WTC11 (cell line): ENCODE measurements at regions not wholly inside any gene's neighbourhood (a gene's known extent, or its start where the extent isn't known, plus 50 kb on each side); places are given as distances from the start of the nearest gene placed in this dataset.

Source experiments
- ATAC-seq: fragments of 200-7000 bp; cut with Tn5 transposase; 2 replicates; pipeline ENCODE4 v1.10.0; 2021; ENCODE audit warnings: mild to moderate bottlenecking, moderate library complexity
- CTCF ChIA-PET: fragments of 300-600 bp; sonication (Branson Sonifier 250); formaldehyde crosslinking; loops from one replicate; lab custom pipeline; 2021; ENCODE audit warnings: antibody characterized with exemption; lab: Charles Lee
- POLR2A ChIA-PET: fragments of 350-600 bp; sonication (Branson Sonifier 250); formaldehyde crosslinking; loops from one replicate; lab custom pipeline; 2021; ENCODE audit warnings: antibody characterized with exemption; lab: Charles Lee
- DNase-seq: peaks from one replicate; pipeline ENCODE4 v3.0.0; 2021; ENCODE audit warnings: low spot score
- H3K27ac Mint-ChIP-seq: 2 replicates; pipeline ENCODE4 v1.8.0; 2021; ENCODE audit warnings: mixed read lengths
- H3K27me3 Mint-ChIP-seq: 2 replicates; pipeline ENCODE4 v1.8.0; 2021; ENCODE audit warnings: low read depth, mild to moderate bottlenecking, moderate library complexity, mixed read lengths
- H3K36me3 Mint-ChIP-seq: 2 replicates; pipeline ENCODE4 v1.8.0; 2021; ENCODE audit warnings: mixed read lengths
- H3K4me1 Mint-ChIP-seq: 2 replicates; pipeline ENCODE4 v1.8.0; 2022; ENCODE audit warnings: mixed read lengths
- H3K4me3 Mint-ChIP-seq: 2 replicates; pipeline ENCODE4 v1.8.0; 2021; ENCODE audit warnings: mild to moderate bottlenecking, moderate library complexity, mixed read lengths
- H3K9me3 Mint-ChIP-seq: 2 replicates; pipeline ENCODE4 v1.8.0; 2021; ENCODE audit warnings: mixed read lengths
- CREB1 ChIP-seq: sonication (generic); formaldehyde crosslinking; IDR thresholded peaks from 2 replicates; pipeline ENCODE4 v1.8.0; 2023; ENCODE audit warnings: mild to moderate bottlenecking, missing genetic modification reagents
- FOXK1 ChIP-seq: sonication (generic); formaldehyde crosslinking; IDR thresholded peaks from 2 replicates; pipeline ENCODE4 v1.8.0; 2022; ENCODE audit warnings: mild to moderate bottlenecking, moderate library complexity, missing genetic modification reagents
- FOXP4 ChIP-seq: sonication (generic); formaldehyde crosslinking; IDR thresholded peaks from 2 replicates; pipeline ENCODE4 v1.8.0; 2022; ENCODE audit warnings: mild to moderate bottlenecking, missing genetic modification reagents
- NR1H2 ChIP-seq: sonication (generic); formaldehyde crosslinking; IDR thresholded peaks from 2 replicates; pipeline ENCODE4 v1.9.0; 2021; ENCODE audit warnings: mild to moderate bottlenecking, moderate library complexity, missing genetic modification reagents
- NR2C2 ChIP-seq: sonication (generic); formaldehyde crosslinking; IDR thresholded peaks from 2 replicates; pipeline ENCODE4 v1.8.0; 2022; ENCODE audit warnings: mild to moderate bottlenecking, missing genetic modification reagents
- PRRX2 ChIP-seq: fragments of 250-450 bp; sonication (Bioruptor Pico); IDR thresholded peaks from 2 replicates; pipeline ENCODE4 v1.8.0; 2021; ENCODE audit warnings: mild to moderate bottlenecking
- RELA ChIP-seq: sonication (generic); formaldehyde crosslinking; IDR thresholded peaks from 2 replicates; pipeline ENCODE4 v1.8.1; 2022; ENCODE audit warnings: missing genetic modification reagents, mild to moderate bottlenecking, borderline replicate concordance
- SOX15 ChIP-seq: fragments of 250-450 bp; sonication (Bioruptor Pico); IDR thresholded peaks from 2 replicates; pipeline ENCODE4 v1.9.0; 2021; ENCODE audit warnings: mild to moderate bottlenecking
- STAT6 ChIP-seq: sonication (generic); formaldehyde crosslinking; conservative IDR thresholded peaks from 2 replicates; pipeline ENCODE4 v1.8.1; 2023; ENCODE audit warnings: mild to moderate bottlenecking, low read depth, missing genetic modification reagents, moderate library complexity
- TCF7 ChIP-seq: sonication (generic); formaldehyde crosslinking; IDR thresholded peaks from 2 replicates; pipeline ENCODE4 v1.8.0; 2022; ENCODE audit warnings: mild to moderate bottlenecking, low read depth, missing genetic modification reagents, moderate library complexity
- ZNF263 ChIP-seq: sonication (generic); formaldehyde crosslinking; IDR thresholded peaks from 2 replicates; pipeline ENCODE4 v1.8.1; 2022; ENCODE audit warnings: low read depth, mild to moderate bottlenecking, moderate library complexity, missing genetic modification reagents
- ZNF396 ChIP-seq: fragments of 250-450 bp; sonication (Bioruptor Pico); IDR thresholded peaks from 2 replicates; pipeline ENCODE4 v1.8.0; 2021; ENCODE audit warnings: mild to moderate bottlenecking, moderate library complexity, borderline replicate concordance
- ZNF512 ChIP-seq: sonication (generic); formaldehyde crosslinking; IDR thresholded peaks from 2 replicates; pipeline ENCODE4 v1.8.1; 2022; ENCODE audit warnings: missing genetic modification reagents, borderline replicate concordance
- ZNF671 ChIP-seq: fragments of 250-450 bp; sonication (Bioruptor Pico); IDR thresholded peaks from 2 replicates; pipeline ENCODE4 v1.8.0; 2021; ENCODE audit warnings: mild to moderate bottlenecking
- ZSCAN18 ChIP-seq: fragments of 250-450 bp; sonication (Bioruptor Pico); IDR thresholded peaks from 2 replicates; pipeline ENCODE4 v2.1.2; 2022; ENCODE audit warnings: mild to moderate bottlenecking, moderate library complexity
- TF ChIP-seq, protein P1 (sequence below): sonication (generic); formaldehyde crosslinking; IDR thresholded peaks from 2 replicates; pipeline ENCODE4 v1.8.1; 2022; ENCODE audit warnings: mild to moderate bottlenecking, missing genetic modification reagents, moderate library complexity, borderline replicate concordance
- TF ChIP-seq, protein P2 (sequence below): sonication (generic); formaldehyde crosslinking; IDR thresholded peaks from 2 replicates; pipeline ENCODE4 v1.8.1; 2022; ENCODE audit warnings: low read depth, missing genetic modification reagents, borderline replicate concordance
- TF ChIP-seq, protein P3 (sequence below): sonication (generic); formaldehyde crosslinking; IDR thresholded peaks from 2 replicates; pipeline ENCODE4 v1.8.1; 2023; ENCODE audit warnings: mild to moderate bottlenecking, missing genetic modification reagents

GRCh38 chr2:145927131-145927950 lies 1407.4 kb upstream of the ZEB2 start:
- TF ChIP-seq RELA (CRISPR knock-in tag) (no peak), NR2C2 (CRISPR knock-in tag) (no peak), FOXK1 (no peak), TCF7 (CRISPR knock-in tag) (no peak), ZNF263 (CRISPR knock-in tag) (no peak), ZNF396 (CRISPR knock-in tag) (no peak), ZNF671 (no peak), ZNF512 (no peak), ZSCAN18 (CRISPR knock-in tag) (no peak), PRRX2 (CRISPR knock-in tag) (no peak), STAT6 (CRISPR knock-in tag) (no peak), SOX15 (CRISPR knock-in tag) (no peak), CREB1 (no peak), NR1H2 (no peak), FOXP4 (no peak)
- TF ChIP-seq, protein P1, sequence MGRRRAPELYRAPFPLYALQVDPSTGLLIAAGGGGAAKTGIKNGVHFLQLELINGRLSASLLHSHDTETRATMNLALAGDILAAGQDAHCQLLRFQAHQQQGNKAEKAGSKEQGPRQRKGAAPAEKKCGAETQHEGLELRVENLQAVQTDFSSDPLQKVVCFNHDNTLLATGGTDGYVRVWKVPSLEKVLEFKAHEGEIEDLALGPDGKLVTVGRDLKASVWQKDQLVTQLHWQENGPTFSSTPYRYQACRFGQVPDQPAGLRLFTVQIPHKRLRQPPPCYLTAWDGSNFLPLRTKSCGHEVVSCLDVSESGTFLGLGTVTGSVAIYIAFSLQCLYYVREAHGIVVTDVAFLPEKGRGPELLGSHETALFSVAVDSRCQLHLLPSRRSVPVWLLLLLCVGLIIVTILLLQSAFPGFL (CRISPR knock-in tag), result no peak
- TF ChIP-seq, protein P2, sequence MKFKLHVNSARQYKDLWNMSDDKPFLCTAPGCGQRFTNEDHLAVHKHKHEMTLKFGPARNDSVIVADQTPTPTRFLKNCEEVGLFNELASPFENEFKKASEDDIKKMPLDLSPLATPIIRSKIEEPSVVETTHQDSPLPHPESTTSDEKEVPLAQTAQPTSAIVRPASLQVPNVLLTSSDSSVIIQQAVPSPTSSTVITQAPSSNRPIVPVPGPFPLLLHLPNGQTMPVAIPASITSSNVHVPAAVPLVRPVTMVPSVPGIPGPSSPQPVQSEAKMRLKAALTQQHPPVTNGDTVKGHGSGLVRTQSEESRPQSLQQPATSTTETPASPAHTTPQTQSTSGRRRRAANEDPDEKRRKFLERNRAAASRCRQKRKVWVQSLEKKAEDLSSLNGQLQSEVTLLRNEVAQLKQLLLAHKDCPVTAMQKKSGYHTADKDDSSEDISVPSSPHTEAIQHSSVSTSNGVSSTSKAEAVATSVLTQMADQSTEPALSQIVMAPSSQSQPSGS (CRISPR knock-in tag), result no peak
- TF ChIP-seq, protein P3, sequence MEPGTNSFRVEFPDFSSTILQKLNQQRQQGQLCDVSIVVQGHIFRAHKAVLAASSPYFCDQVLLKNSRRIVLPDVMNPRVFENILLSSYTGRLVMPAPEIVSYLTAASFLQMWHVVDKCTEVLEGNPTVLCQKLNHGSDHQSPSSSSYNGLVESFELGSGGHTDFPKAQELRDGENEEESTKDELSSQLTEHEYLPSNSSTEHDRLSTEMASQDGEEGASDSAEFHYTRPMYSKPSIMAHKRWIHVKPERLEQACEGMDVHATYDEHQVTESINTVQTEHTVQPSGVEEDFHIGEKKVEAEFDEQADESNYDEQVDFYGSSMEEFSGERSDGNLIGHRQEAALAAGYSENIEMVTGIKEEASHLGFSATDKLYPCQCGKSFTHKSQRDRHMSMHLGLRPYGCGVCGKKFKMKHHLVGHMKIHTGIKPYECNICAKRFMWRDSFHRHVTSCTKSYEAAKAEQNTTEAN (CRISPR knock-in tag), result no peak
- Mint-ChIP-seq H3K27me3 (no peaks in the 10 kb centered on the region; the same call in 1 of the 2 replicates), H3K27ac (no peak overlapping the region), H3K9me3 (peaks cover 12% of the 10 kb centered on the region), H3K4me1 (peaks cover 36% of the 10 kb centered on the region), H3K4me3 (no peak overlapping the region), H3K36me3 (peaks cover 9% of the 10 kb centered on the region; the same call in 1 of the 2 replicates)
- POLR2A ChIA-PET, result no interaction called here
- DNase-seq (no peak), ATAC-seq (no peak)
- CTCF ChIA-PET, result no interaction called here
